H9 (cell line): ENCODE measurements at regions not wholly inside any gene's neighbourhood (a gene's known extent, or its start where the extent isn't known, plus 50 kb on each side); places are given as distances from the start of the nearest gene placed in this dataset.

Experiments
- DNase-seq: peaks from one replicate; pipeline ENCODE4 v3.0.0-alpha.2; 2017
- H2AFZ ChIP-seq: one replicate; pipeline ENCODE4 v1.6.1; 2013; ENCODE audit warnings: mild to moderate bottlenecking, low read length, control low read depth, moderate library complexity
- H2AK5ac ChIP-seq: 2 replicates; pipeline ENCODE4 v1.6.1; 2013; ENCODE audit warnings: low read length, control low read depth, mixed read lengths; ENCODE audit not compliant: insufficient read length
- H2BK120ac ChIP-seq: one replicate; pipeline ENCODE4 v1.6.1; 2013; ENCODE audit warnings: low read depth, mild to moderate bottlenecking, low read length, control low read depth, inconsistent platforms; ENCODE audit not compliant: poor library complexity, severe bottlenecking
- H2BK12ac ChIP-seq: 2 replicates; pipeline ENCODE4 v1.6.1; 2013; ENCODE audit warnings: low read length, control low read depth, mixed read lengths, low read depth; ENCODE audit not compliant: insufficient read length
- H2BK15ac ChIP-seq: 2 replicates; pipeline ENCODE4 v1.6.1; 2013; ENCODE audit warnings: low read depth, low read length, control low read depth
- H2BK20ac ChIP-seq: one replicate; pipeline ENCODE4 v1.6.1; 2013; ENCODE audit warnings: low read depth, mild to moderate bottlenecking, low read length, control low read depth, inconsistent platforms; ENCODE audit not compliant: poor library complexity, severe bottlenecking
- H2BK5ac ChIP-seq: 2 replicates; pipeline ENCODE4 v1.6.1; 2013; ENCODE audit warnings: low read length, control low read depth, mixed read lengths; ENCODE audit not compliant: insufficient read length
- H3K14ac ChIP-seq: 2 replicates; pipeline ENCODE4 v1.6.1; 2013; ENCODE audit warnings: low read length, control low read depth; ENCODE audit not compliant: insufficient read depth
- H3K18ac ChIP-seq: 2 replicates; pipeline ENCODE4 v1.6.1; 2013; ENCODE audit warnings: low read depth, mild to moderate bottlenecking, mixed read lengths, low read length, control low read depth; ENCODE audit not compliant: insufficient read length
- H3K23ac ChIP-seq: 2 replicates; pipeline ENCODE4 v1.6.1; 2013; ENCODE audit warnings: low read length, control low read depth, mixed read lengths, low read depth; ENCODE audit not compliant: insufficient read length
- H3K23me2 ChIP-seq: 2 replicates; pipeline ENCODE4 v1.6.1; 2013; ENCODE audit warnings: low read depth, mild to moderate bottlenecking, mixed read lengths, low read length, control low read depth; ENCODE audit not compliant: insufficient read length, poor library complexity, severe bottlenecking
- H3K27ac ChIP-seq: 2 replicates; pipeline ENCODE4 v1.5.1; 2013; ENCODE audit warnings: low read length, control low read depth, mixed read lengths, low read depth; ENCODE audit not compliant: insufficient read length
- H3K27me3 ChIP-seq: 2 replicates; pipeline ENCODE4 v1.6.1; 2013; ENCODE audit warnings: low read length, control low read depth, inconsistent platforms; ENCODE audit not compliant: insufficient read depth
- H3K4ac ChIP-seq: 2 replicates; pipeline ENCODE4 v1.6.1; 2013; ENCODE audit warnings: low read depth, mild to moderate bottlenecking, control low read depth, inconsistent platforms, low read length, moderate library complexity
- H3K4me1 ChIP-seq: 2 replicates; pipeline ENCODE4 v1.6.1; 2013; ENCODE audit warnings: low read length, control low read depth, inconsistent platforms; ENCODE audit not compliant: insufficient read depth
- H3K4me2 ChIP-seq: 2 replicates; pipeline ENCODE4 v1.6.1; 2013; ENCODE audit warnings: low read length, control low read depth, mixed read lengths; ENCODE audit not compliant: insufficient read length, insufficient read depth
- H3K56ac ChIP-seq: 2 replicates; pipeline ENCODE4 v1.6.1; 2013; ENCODE audit warnings: low read depth, mild to moderate bottlenecking, mixed read lengths, low read length, control low read depth; ENCODE audit not compliant: insufficient read length
- H3K79me1 ChIP-seq: 2 replicates; pipeline ENCODE4 v1.6.1; 2013; ENCODE audit warnings: low read depth, mild to moderate bottlenecking, moderate library complexity, low read length, control low read depth, inconsistent platforms; ENCODE audit not compliant: insufficient read depth, poor library complexity, severe bottlenecking
- H3K79me2 ChIP-seq: 2 replicates; pipeline ENCODE4 v1.6.1; 2013; ENCODE audit warnings: low read length, control low read depth, inconsistent platforms; ENCODE audit not compliant: insufficient read depth
- H3K9ac ChIP-seq: 2 replicates; pipeline ENCODE4 v1.6.1; 2013; ENCODE audit warnings: low read length, control low read depth, mixed read lengths; ENCODE audit not compliant: insufficient read length; ENCODE audit errors: extremely low read depth
- H3K9me3 ChIP-seq: one replicate; pipeline ENCODE4 v1.6.1; 2013; ENCODE audit warnings: low read depth, low read length, inconsistent platforms; ENCODE audit not compliant: control insufficient read depth
- H3T11ph ChIP-seq: one replicate; pipeline ENCODE4 v1.6.1; 2013; ENCODE audit warnings: mild to moderate bottlenecking, low read length, control low read depth, inconsistent platforms
- H4K20me1 ChIP-seq: one replicate; pipeline ENCODE4 v1.6.1; 2013; ENCODE audit not compliant: control insufficient read depth, insufficient read length, insufficient read depth
- H4K5ac ChIP-seq: 2 replicates; pipeline ENCODE4 v1.6.1; 2013; ENCODE audit warnings: low read depth, mild to moderate bottlenecking, mixed read lengths, low read length, control low read depth; ENCODE audit not compliant: insufficient read length
- H4K8ac ChIP-seq: replicated peaks from 2 replicates; pipeline ENCODE4 v1.6.1; 2013; ENCODE audit warnings: low read length, control low read depth, mixed read lengths, low read depth; ENCODE audit not compliant: insufficient read length
- H4K91ac ChIP-seq: 2 replicates; pipeline ENCODE4 v1.6.1; 2013; ENCODE audit warnings: low read depth, mild to moderate bottlenecking, moderate library complexity, mixed read lengths, low read length, control low read depth; ENCODE audit not compliant: insufficient read length
- H3K27ac Mint-ChIP-seq, 3 experiments: 2 replicates in 2 of 3; 3 replicates in 1 of 3; pipeline ENCODE4 v1.8.0; 2020 to 2021; ENCODE audit warnings: mixed read lengths in 3 of 3, mild to moderate bottlenecking in 1 of 3, moderate library complexity in 1 of 3
- H3K27me3 Mint-ChIP-seq: 2 replicates; pipeline ENCODE4 v1.8.0; 2021; ENCODE audit warnings: low read depth, mild to moderate bottlenecking, moderate library complexity, mixed read lengths
- H3K36me3 Mint-ChIP-seq, 3 experiments: 2 replicates in 2 of 3; 3 replicates in 1 of 3; pipeline ENCODE4 v1.8.0; 2020 to 2021; ENCODE audit warnings: low read depth in 3 of 3, mixed read lengths in 3 of 3; ENCODE audit not compliant: insufficient read depth in 1 of 3
- H3K4me1 Mint-ChIP-seq, 2 experiments: 2 replicates each; pipeline ENCODE4 v1.8.0; 2020; ENCODE audit warnings: mixed read lengths in 2 of 2
- H3K4me3 Mint-ChIP-seq, 2 experiments: 2 replicates in 1 of 2; 3 replicates in 1 of 2; pipeline ENCODE4 v1.8.0; 2020 to 2021; ENCODE audit warnings: mild to moderate bottlenecking in 2 of 2, mixed read lengths in 2 of 2, moderate library complexity in 1 of 2
- H3K9me3 Mint-ChIP-seq, 2 experiments: 2 replicates in 1 of 2; 3 replicates in 1 of 2; pipeline ENCODE4 v1.8.0; 2020; ENCODE audit warnings: mild to moderate bottlenecking in 2 of 2, mixed read lengths in 2 of 2, moderate library complexity in 1 of 2
- CTCF ChIP-seq: fragments of 200-600 bp; sonication (generic); conservative IDR thresholded peaks from 3 replicates; pipeline ENCODE4 v1.8.0; 2021; ENCODE audit warnings: antibody characterized with exemption, mild to moderate bottlenecking
- WGBS: extraction: QIAGEN DNeasy Blood & Tissue Kit; methylation state at CpG from one replicate; pipeline ENCODE4 v1.1.7; 2013; ENCODE audit warnings: missing lambda C conversion rate, low lambda C conversion rate, mixed read lengths; ENCODE audit not compliant: insufficient read length; ENCODE audit errors: extremely low coverage; 5-methylcytosine and 5-hydroxymethylcytosine counted together

- Histone ChIP-seq H3K56ac (no peak overlapping the region), H2BK20ac (no peak overlapping the region), H4K20me1 (no peaks in the 10 kb centered on the region), H2BK15ac (no peak overlapping the region), H2BK120ac (no peak overlapping the region), H2BK5ac (no peak overlapping the region), H3T11ph (no peak overlapping the region), H3K4ac (no peak overlapping the region), H2AFZ (no peak overlapping the region), H3K27ac (no peak overlapping the region), H3K18ac (no peak overlapping the region), H4K91ac (no peak overlapping the region), H3K23me2 (no peaks in the 10 kb centered on the region), H3K14ac (no peak overlapping the region), H2AK5ac (no peak overlapping the region), H3K79me1 (no peaks in the 10 kb centered on the region), H3K27me3 (no peaks in the 10 kb centered on the region), H3K4me1 (no peaks in the 10 kb centered on the region), H4K8ac (no peak overlapping the region), H4K5ac (no peak overlapping the region), H3K4me2 (no peak overlapping the region), H3K9me3 (no peaks in the 10 kb centered on the region), H3K79me2 (no peaks in the 10 kb centered on the region), H2BK12ac (no peak overlapping the region), H3K9ac (no peak overlapping the region), H3K23ac (no peak overlapping the region)
- no CpG with 5 or more reads among the region's 1 CpG for WGBS
- TF ChIP-seq CTCF: no peak
- peaks cover 8 to 14% of the 10 kb centered on the region in 2 experiments; a peak in 4 of 5 replicates for H3K9me3 Mint-ChIP-seq
- no peak for DNase-seq
- no peaks in the 10 kb centered on the region for H3K27me3 Mint-ChIP-seq
- H3K36me3 Mint-ChIP-seq: peaks cover 0 to 9% (median 3%) of the 10 kb centered on the region in 3 experiments; a peak in 3 of 7 replicates
- no peaks in the 10 kb centered on the region for H3K4me1 Mint-ChIP-seq
- no peak overlapping the region for H3K27ac Mint-ChIP-seq
- no peak overlapping the region for H3K4me3 Mint-ChIP-seq
These were observed 219.9 kb downstream of the NFKBIZ start for GRCh38 chr3:102069211-102069662.
